ENCODE measurements at regions not wholly inside any gene's neighbourhood (a gene's known extent, or its start where the extent isn't known, plus 50 kb on each side); places are given as distances from the start of the nearest gene placed in this dataset.

DNA sequence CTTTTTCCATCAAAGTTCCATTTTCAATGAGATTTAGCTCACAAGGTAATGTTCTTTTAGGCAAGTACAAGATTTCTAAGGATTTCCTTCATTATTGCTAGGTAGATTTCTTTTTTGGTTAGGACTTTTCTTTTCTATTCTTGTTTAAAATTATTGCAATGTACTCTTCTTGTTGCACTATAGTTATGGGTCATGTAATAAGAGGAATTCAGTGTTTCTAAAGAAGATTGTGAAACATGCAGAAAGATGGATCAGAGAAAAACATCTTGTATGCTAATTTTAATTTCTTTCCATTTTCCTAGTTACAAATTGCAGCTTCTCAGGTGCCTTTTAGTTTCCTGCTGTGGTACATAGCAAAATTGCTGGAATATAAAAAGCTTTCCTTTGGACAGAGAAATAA is 56.1 kb downstream of the BTG1 start:
- Histone ChIP-seq H3K27me3 (ENCODE audit: control insufficient read depth in 4 of 4, insufficient read depth in 4 of 4, low read length in 3 of 4) (no peaks in the 10 kb centered on the region), H3K36me3 (ENCODE audit: control insufficient read depth in 4 of 4, insufficient read depth in 3 of 4, low read depth in 1 of 4, low read length in 3 of 4) (no peaks in the 10 kb centered on the region), H3K4me3 (ENCODE audit: low read depth in 1 of 3, low read length in 3 of 3) (no peak overlapping the region), H3K9ac (ENCODE audit: low read depth in 1 of 2, low read length in 2 of 2) (no peak overlapping the region), H3K27ac (ENCODE audit: low read depth in 1 of 2, low read length in 2 of 2) (no peak overlapping the region), H3K9me3 (ENCODE audit: control insufficient read depth in 4 of 4, low read length in 3 of 4) (no peaks in the 10 kb centered on the region), H3K4me1 (ENCODE audit: control insufficient read depth in 4 of 4, insufficient read depth in 4 of 4, low read length in 3 of 4) (peaks cover 0 to 2% (median under 1%) of the 10 kb centered on the region in 4 donors)
- TF ChIP-seq GABPA (IDR thresholded peaks at IDR 0.05 in 1 of 2, conservative IDR thresholded peaks at IDR 0.05 in 1 of 2), result no peak
- TF ChIP-seq, protein P1, sequence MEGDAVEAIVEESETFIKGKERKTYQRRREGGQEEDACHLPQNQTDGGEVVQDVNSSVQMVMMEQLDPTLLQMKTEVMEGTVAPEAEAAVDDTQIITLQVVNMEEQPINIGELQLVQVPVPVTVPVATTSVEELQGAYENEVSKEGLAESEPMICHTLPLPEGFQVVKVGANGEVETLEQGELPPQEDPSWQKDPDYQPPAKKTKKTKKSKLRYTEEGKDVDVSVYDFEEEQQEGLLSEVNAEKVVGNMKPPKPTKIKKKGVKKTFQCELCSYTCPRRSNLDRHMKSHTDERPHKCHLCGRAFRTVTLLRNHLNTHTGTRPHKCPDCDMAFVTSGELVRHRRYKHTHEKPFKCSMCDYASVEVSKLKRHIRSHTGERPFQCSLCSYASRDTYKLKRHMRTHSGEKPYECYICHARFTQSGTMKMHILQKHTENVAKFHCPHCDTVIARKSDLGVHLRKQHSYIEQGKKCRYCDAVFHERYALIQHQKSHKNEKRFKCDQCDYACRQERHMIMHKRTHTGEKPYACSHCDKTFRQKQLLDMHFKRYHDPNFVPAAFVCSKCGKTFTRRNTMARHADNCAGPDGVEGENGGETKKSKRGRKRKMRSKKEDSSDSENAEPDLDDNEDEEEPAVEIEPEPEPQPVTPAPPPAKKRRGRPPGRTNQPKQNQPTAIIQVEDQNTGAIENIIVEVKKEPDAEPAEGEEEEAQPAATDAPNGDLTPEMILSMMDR (IDR thresholded peaks at IDR 0.05; ENCODE audit: low read depth, low read length, missing input control), result no peak
- no peak for DNase-seq (ENCODE audit: low spot score)

GRCh38 chr12:92088805-92089204 is 56.8 kb downstream of the BTG1 start:
- Histone ChIP-seq H3K9me3 (ENCODE audit: control insufficient read depth in 4 of 4, low read length in 3 of 4) (no peaks in the 10 kb centered on the region), H3K9ac (ENCODE audit: low read depth in 1 of 2, low read length in 2 of 2) (no peak overlapping the region), H3K36me3 (ENCODE audit: control insufficient read depth in 4 of 4, insufficient read depth in 3 of 4, low read depth in 1 of 4, low read length in 3 of 4) (no peaks in the 10 kb centered on the region), H3K4me1 (ENCODE audit: control insufficient read depth in 4 of 4, insufficient read depth in 4 of 4, low read length in 3 of 4) (no peaks in the 10 kb centered on the region), H3K4me3 (ENCODE audit: low read depth in 1 of 3, low read length in 3 of 3) (no peak overlapping the region), H3K27me3 (ENCODE audit: control insufficient read depth in 4 of 4, insufficient read depth in 4 of 4, low read length in 3 of 4) (no peaks in the 10 kb centered on the region), H3K27ac (ENCODE audit: low read depth in 1 of 2, low read length in 2 of 2) (no peak overlapping the region)
- WGBS, result 85% methylated on average over 2 of the region's 2 CpGs
- no peak for DNase-seq (ENCODE audit: low spot score)
- TF ChIP-seq NR2F2 (IDR thresholded peaks at IDR 0.05) (no peak), RAD21 (IDR thresholded peaks at IDR 0.05) (no peak), GABPA (IDR thresholded peaks at IDR 0.05 in 1 of 2, conservative IDR thresholded peaks at IDR 0.05 in 1 of 2) (no peak), JUND (IDR thresholded peaks at IDR 0.05) (no peak)

GRCh38 chr12:92085736-92086040 is 60.0 kb downstream of the BTG1 start:
- Histone ChIP-seq H3K4me1 (ENCODE audit: control insufficient read depth in 4 of 4, insufficient read depth in 4 of 4, low read length in 3 of 4) (no peaks in the 10 kb centered on the region), H3K27ac (ENCODE audit: low read depth in 1 of 2, low read length in 2 of 2) (no peak overlapping the region), H3K36me3 (ENCODE audit: control insufficient read depth in 4 of 4, insufficient read depth in 3 of 4, low read depth in 1 of 4, low read length in 3 of 4) (no peaks in the 10 kb centered on the region), H3K4me3 (ENCODE audit: low read depth in 1 of 3, low read length in 3 of 3) (no peak overlapping the region), H3K9me3 (ENCODE audit: control insufficient read depth in 4 of 4, low read length in 3 of 4) (no peaks in the 10 kb centered on the region), H3K27me3 (ENCODE audit: control insufficient read depth in 4 of 4, insufficient read depth in 4 of 4, low read length in 3 of 4) (no peaks in the 10 kb centered on the region), H3K9ac (ENCODE audit: low read depth in 1 of 2, low read length in 2 of 2) (no peak overlapping the region)
- TF ChIP-seq TAF1 (conservative IDR thresholded peaks at IDR 0.05), result no peak
- no peak for TF ChIP-seq NR2F2 (IDR thresholded peaks at IDR 0.05)
- TF ChIP-seq, protein P2, sequence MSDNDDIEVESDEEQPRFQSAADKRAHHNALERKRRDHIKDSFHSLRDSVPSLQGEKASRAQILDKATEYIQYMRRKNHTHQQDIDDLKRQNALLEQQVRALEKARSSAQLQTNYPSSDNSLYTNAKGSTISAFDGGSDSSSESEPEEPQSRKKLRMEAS (IDR thresholded peaks at IDR 0.05), result no peak
- TF ChIP-seq HNF4G (IDR thresholded peaks at IDR 0.05), result no peak
- no peak for TF ChIP-seq ZBTB33 (IDR thresholded peaks at IDR 0.05)
- TF ChIP-seq, protein P1 (IDR thresholded peaks at IDR 0.05; ENCODE audit: low read depth, low read length, missing input control), result no peak
- TF ChIP-seq SP1 (IDR thresholded peaks at IDR 0.05), result no peak
- no peak for TF ChIP-seq RAD21 (IDR thresholded peaks at IDR 0.05)
- TF ChIP-seq JUND (IDR thresholded peaks at IDR 0.05), result no peak
- no peak for TF ChIP-seq FOXA2 (IDR thresholded peaks at IDR 0.05)
- no peak for TF ChIP-seq GABPA (IDR thresholded peaks at IDR 0.05 in 1 of 2, conservative IDR thresholded peaks at IDR 0.05 in 1 of 2)
- no peak for TF ChIP-seq YY1 (IDR thresholded peaks at IDR 0.05)
- TF ChIP-seq RXRA (IDR thresholded peaks at IDR 0.05), result no peak
- TF ChIP-seq, protein P3, sequence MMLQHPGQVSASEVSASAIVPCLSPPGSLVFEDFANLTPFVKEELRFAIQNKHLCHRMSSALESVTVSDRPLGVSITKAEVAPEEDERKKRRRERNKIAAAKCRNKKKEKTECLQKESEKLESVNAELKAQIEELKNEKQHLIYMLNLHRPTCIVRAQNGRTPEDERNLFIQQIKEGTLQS (IDR thresholded peaks at IDR 0.05), result no peak
- TF ChIP-seq, protein P4, sequence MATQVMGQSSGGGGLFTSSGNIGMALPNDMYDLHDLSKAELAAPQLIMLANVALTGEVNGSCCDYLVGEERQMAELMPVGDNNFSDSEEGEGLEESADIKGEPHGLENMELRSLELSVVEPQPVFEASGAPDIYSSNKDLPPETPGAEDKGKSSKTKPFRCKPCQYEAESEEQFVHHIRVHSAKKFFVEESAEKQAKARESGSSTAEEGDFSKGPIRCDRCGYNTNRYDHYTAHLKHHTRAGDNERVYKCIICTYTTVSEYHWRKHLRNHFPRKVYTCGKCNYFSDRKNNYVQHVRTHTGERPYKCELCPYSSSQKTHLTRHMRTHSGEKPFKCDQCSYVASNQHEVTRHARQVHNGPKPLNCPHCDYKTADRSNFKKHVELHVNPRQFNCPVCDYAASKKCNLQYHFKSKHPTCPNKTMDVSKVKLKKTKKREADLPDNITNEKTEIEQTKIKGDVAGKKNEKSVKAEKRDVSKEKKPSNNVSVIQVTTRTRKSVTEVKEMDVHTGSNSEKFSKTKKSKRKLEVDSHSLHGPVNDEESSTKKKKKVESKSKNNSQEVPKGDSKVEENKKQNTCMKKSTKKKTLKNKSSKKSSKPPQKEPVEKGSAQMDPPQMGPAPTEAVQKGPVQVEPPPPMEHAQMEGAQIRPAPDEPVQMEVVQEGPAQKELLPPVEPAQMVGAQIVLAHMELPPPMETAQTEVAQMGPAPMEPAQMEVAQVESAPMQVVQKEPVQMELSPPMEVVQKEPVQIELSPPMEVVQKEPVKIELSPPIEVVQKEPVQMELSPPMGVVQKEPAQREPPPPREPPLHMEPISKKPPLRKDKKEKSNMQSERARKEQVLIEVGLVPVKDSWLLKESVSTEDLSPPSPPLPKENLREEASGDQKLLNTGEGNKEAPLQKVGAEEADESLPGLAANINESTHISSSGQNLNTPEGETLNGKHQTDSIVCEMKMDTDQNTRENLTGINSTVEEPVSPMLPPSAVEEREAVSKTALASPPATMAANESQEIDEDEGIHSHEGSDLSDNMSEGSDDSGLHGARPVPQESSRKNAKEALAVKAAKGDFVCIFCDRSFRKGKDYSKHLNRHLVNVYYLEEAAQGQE (IDR thresholded peaks at IDR 0.05), result no peak
- no peak for TF ChIP-seq HNF4A (conservative IDR thresholded peaks at IDR 0.05)
- no peak for TF ChIP-seq EGR1 (IDR thresholded peaks at IDR 0.05; ENCODE audit: low read depth in 2 of 2)
- no peak for TF ChIP-seq FOXA1 (IDR thresholded peaks at IDR 0.05)
- no peak for DNase-seq (ENCODE audit: low spot score)
- 84% methylated on average over 1 of the region's 1 CpG for WGBS

All from liver (tissue), 8 donors.